ENCODE measurements at regions not wholly inside any gene's neighbourhood (a gene's known extent, or its start where the extent isn't known, plus 50 kb on each side); places are given as distances from the start of the nearest gene placed in this dataset.

GRCh38 chr12:22744197-22744596 is 119.2 kb downstream of the ETNK1 start:
- no peak for TF ChIP-seq EZH2 (IDR thresholded peaks at IDR 0.05; ENCODE audit: borderline replicate concordance, insufficient read depth, low read depth, low read length, poor library complexity, severe bottlenecking)
- TF ChIP-seq CTCF (IDR thresholded peaks at IDR 0.05), result no peak

Measured in B cell (primary cell).